ENCODE measurements at regions not wholly inside any gene's neighbourhood (a gene's known extent, or its start where the extent isn't known, plus 50 kb on each side); places are given as distances from the start of the nearest gene placed in this dataset.

GRCh38 chr14:56963381-56963780, 153.1 kb upstream of the OTX2 start:
- TF ChIP-seq CTCF (IDR thresholded peaks at IDR 0.05) (no peak), EZH2phosphoT487 (IDR thresholded peaks at IDR 0.05) (no peak)

All from neural progenitor cell (in vitro differentiated cells).